PFSK-1 (cell line): ENCODE measurements at regions not wholly inside any gene's neighbourhood (a gene's known extent, or its start where the extent isn't known, plus 50 kb on each side); places are given as distances from the start of the nearest gene placed in this dataset.

Source experiments
- FOXP2 ChIP-seq: optimal IDR thresholded peaks from 2 replicates; pipeline ENCODE3; 2011; ENCODE audit warnings: borderline replicate concordance, control low read depth, inconsistent platforms; ENCODE audit not compliant: insufficient read depth; ENCODE audit errors: extremely low read length, extremely low read depth
- POLR2AphosphoS5 ChIP-seq: IDR thresholded peaks from 2 replicates; pipeline ENCODE4 v1.6.1; 2012; ENCODE audit warnings: low read depth, mild to moderate bottlenecking, control low read depth, low read length, moderate library complexity
- REST ChIP-seq, 2 experiments: IDR thresholded peaks; 2 replicates each; pipeline versions ENCODE4 v1.6.1 to v1.8.0; 2011 to 2012; ENCODE audit warnings: low read depth in 2 of 2, low read length in 2 of 2, control low read depth in 1 of 2, inconsistent platforms in 1 of 2, mild to moderate bottlenecking in 1 of 2, moderate library complexity in 1 of 2; ENCODE audit not compliant: insufficient read depth in 1 of 2
- SIN3A ChIP-seq: IDR thresholded peaks from 2 replicates; pipeline ENCODE4 v1.6.1; 2012; ENCODE audit warnings: mild to moderate bottlenecking, low read length, moderate library complexity, borderline replicate concordance; ENCODE audit not compliant: insufficient read depth
- TAF1 ChIP-seq: IDR thresholded peaks from 2 replicates; pipeline ENCODE4 v1.6.1; 2012; ENCODE audit warnings: low read length, control low read depth, borderline replicate concordance; ENCODE audit not compliant: insufficient read depth

- TF ChIP-seq FOXP2, result no peak
- no peak for TF ChIP-seq POLR2AphosphoS5
- TF ChIP-seq REST (IDR thresholded peaks at IDR 0.05; ENCODE audit: insufficient read depth in 1 of 2, low read depth in 2 of 2, low read length in 2 of 2), result no peak
- no peak for TF ChIP-seq SIN3A
- no peak for TF ChIP-seq TAF1
These were observed 767.3 kb downstream of the GBE1 start for GRCh38 chr3:80994085-80994665.

GRCh38 chr3:80993241-80993945 is 768.1 kb downstream of the GBE1 start:
- TF ChIP-seq FOXP2, result no peak
- no peak for TF ChIP-seq POLR2AphosphoS5
- TF ChIP-seq REST (IDR thresholded peaks at IDR 0.05; ENCODE audit: insufficient read depth in 1 of 2, low read depth in 2 of 2, low read length in 2 of 2), result no peak
- TF ChIP-seq SIN3A, result no peak
- TF ChIP-seq TAF1, result no peak

GRCh38 chr3:80983753-80984152 is 777.7 kb downstream of the GBE1 start:
- TF ChIP-seq REST (IDR thresholded peaks at IDR 0.05; ENCODE audit: insufficient read depth in 1 of 2, low read depth in 2 of 2, low read length in 2 of 2) (no peak), FOXP2 (no peak), TAF1 (no peak), POLR2AphosphoS5 (no peak), SIN3A (no peak)

- no peak for TF ChIP-seq TAF1
- TF ChIP-seq REST (IDR thresholded peaks at IDR 0.05; ENCODE audit: insufficient read depth in 1 of 2, low read depth in 2 of 2, low read length in 2 of 2), result no peak
- no peak for TF ChIP-seq SIN3A
These were observed 783.1 kb downstream of the GBE1 start for GRCh38 chr3:80978216-80978969.
